Medulla oblongata (tissue), 1 donor: ENCODE measurements at regions not wholly inside any gene's neighbourhood (a gene's known extent, or its start where the extent isn't known, plus 50 kb on each side); places are given as distances from the start of the nearest gene placed in this dataset.

ENCODE experiments used
- DNase-seq: peaks from one replicate; pipeline ENCODE4 v3.0.0-alpha.2; 2015; ENCODE audit errors: extremely low spot score

DNA sequence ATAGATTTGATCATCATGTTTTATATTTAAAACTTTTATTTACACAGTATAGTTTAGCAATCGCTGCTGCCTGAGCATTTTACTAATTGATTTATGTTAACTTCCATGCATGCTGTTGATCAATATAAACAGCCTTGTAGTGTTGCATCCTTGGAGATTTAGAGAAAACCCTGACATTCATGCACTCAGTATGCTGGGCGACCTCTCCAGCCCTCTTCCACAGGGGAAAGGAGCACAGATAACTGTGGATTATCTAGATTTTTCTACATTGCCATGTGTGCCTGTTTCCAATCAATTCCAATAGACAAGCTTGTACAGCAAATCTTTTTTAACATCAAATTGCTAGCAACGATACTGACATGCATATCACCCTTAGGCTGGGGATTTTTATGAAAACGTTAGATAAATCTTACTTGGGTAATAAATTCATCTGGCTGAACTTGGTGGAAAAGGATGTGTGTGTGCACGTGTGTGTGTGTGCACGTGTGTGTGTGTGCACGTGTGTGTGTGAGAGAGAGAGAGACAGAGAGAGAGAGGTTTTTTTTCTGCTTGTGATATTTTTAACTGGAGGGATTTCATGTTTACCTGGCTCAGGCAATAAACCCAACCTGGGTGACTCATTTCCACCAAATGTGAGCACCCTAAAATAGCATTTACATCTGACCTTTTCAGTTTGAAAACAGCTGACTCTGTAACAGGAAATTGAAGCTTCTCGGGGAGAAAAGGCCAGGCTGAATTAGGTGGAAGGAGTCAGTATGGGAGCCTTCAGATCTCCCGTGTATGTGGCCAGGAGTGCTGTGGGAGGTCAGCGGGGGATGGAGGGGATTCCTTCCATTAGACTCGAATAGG, 339.8 kb downstream of the PRDM2 start:
- DNase-seq, result no peak

DNA sequence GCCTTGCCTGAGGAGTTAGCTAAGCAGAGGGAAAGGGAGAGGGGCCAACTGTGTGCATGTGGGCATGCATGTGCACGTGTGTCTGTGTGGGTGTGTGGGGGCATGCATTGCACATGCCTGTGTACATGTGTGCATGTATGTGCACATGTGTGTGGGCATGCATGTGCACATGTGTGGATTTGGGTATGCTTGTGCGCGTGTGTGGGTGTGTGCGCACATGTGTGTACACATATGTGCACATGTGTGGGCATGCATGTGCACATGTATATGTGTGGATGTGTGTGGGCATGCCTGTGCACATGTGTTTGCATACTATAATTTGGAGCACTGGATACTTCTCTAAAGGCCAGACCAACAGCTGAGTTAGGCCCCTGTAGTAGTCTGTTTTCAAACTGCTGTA, 350.0 kb downstream of the PRDM2 start:
- no peak for DNase-seq

DNA sequence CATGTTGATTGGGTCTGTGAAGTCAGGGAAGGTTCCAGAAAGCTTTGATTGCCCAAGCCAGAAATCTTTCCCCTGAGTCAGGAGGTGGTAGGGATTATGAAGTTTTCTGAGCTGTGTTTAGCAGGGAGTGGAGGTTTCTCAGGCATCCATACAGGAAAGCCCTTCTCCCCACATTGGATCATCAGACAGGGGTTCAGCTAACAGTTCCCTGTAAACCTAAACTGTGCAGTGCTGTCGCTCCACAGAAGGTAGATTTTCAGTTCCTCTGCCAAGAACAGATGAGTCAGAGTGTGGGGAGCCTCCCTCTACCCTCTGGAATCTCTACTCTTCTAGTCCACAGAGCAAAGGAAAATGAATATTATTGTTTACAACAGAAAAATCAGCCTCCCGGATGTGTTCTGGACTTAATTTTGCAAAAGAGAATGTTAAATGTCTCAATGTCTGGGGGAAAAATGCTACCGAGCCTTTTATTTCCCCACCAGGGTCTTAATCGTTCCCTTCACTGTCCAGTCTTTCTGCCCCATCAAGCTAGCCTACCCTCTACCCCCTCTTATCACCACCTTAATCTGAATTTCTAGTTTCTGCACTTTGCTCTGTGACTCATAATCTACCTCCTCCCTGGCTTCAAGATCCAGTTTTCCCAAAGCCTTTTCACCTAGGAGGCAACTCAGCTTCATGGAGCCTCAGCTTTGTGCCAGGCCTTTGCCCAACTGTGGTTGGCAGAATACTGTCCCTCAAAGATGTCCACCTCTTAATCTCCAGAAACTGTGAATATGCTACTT, 355.6 kb downstream of the PRDM2 start:
- DNase-seq, result no peak

DNA sequence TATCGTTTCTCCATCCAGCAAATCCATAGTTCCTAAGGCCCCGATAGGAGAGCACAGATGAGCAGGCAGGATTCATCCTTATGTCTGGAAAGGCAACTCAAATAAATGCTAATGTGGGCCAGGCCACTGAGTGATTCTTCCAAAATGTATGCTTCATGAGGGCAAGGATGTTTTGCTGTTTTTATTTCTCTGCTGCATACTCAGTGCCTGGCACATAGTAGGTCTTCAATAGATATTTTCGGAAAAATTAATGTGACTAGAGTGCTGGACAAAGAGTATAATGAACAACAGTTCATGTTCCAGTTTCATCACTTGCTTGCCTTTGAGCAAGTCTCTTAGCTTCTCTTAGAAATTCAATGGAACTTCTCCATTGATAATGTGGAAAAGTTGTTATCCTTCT, 357.7 kb downstream of the PRDM2 start:
- DNase-seq, result no peak

DNA sequence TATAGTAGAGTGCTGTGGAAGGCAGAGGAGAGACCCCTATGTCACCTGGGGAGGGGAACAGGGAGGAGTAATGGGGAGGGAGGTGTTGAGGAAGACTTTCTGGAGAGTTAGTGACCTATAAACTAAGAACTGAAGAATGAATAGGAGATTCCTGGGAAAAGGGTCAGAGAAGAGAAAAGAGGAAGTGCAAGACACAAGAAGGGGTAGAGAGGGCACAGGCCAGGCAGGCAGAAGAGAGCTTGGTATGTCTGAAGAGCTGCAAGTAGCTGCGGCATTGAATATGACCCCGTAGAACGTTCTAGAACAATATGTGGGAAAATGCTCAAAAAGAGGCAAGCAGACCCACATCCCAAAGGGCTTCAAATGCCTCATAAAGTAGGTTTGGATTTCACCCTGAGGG, 361.2 kb downstream of the PRDM2 start:
- DNase-seq, result no peak

DNA sequence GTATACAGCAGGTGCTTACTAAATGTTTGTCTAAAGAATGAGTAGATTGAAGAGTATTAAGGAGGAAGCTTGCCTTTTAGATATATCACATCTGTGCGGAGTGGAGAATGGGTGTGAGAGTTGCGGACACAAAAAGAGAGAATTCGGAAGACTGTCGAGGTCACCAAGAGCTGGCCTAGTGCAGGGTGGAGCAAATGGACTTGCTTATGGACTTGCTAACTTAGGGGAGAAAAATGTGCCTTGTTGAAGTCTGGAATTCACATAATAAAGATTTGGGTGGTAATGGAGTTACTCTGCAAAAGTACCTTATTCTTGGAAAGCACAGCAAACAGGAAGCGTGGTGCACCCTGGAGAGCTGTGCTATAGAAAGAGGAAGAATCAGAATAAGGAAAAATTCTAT, 361.7 kb downstream of the PRDM2 start:
- DNase-seq, result no peak

DNA sequence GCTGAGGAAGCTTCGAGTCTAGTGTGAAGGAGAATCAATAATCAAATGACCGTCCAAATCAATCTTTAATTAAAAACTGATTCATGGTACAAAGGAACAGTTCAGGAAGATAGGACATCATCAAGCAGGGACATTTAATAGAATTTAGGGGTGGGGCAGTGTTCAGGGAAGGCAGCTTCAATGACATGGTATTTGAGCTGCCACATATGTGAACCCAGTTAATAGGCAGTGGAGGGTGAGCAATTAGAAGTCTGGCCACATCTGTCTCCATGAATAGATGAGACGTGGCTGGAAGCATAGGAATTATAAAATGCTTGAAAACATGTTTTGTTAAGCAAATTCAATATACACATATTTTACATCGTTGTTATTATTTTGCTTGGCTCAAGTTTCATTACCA, 362.7 kb downstream of the PRDM2 start:
- no peak for DNase-seq

DNA sequence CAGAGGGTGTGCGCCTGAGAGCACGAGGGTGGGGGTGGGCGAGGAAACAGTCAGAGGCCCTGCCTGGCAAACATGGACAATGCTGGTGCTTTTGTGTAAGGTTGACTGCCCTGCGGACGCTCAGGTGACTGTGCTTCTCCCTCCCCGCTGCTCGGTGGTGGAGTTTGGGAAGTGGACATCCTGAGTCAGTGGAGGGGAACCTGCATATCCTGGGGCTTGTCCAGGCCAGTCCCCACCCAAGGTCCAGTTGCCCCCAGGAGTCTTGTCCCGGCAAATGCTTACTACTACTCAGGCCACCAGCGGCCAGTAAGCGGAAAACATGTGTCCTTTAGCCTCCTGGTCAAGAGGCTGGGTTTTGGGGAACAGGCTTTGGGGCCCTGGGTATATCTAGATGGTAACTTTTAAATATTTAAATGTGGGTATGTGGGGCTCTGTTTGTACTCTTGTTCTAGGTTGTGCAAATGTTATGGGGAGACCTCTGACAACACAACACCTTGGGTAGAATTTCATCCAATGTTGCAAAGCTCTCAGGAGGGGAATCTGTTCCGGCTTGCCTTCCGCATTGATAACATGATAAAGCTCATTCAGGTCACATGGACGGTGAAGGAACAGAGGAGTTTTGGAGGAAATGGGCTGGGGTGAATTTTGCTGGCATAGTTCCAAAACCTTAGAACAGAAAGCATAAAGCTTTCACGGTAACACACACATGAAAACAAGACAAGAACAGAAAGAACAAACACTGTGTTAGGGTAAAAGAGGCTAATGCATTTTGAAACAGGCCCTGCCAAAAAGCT, 364.9 kb downstream of the PRDM2 start:
- DNase-seq, result no peak

DNA sequence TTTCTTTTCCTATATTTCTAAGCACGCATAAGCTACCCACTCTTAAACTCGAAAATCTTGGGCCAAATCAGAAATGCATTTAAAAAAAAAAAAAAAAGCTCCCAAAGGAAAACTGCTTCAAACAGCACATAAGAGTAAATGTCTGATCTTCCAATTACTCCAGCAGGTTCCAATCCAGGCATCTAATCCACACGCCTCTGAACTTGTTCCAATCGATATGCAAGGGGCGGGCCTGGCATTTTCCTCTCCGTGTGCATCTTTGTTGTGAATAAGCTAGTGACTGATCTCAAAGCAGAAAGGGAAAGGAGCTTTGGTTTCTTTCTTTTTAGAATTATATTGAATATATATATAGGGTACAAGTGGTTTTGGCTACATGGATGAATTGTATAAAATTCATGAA, 365.5 kb downstream of the PRDM2 start:
- no peak for DNase-seq

DNA sequence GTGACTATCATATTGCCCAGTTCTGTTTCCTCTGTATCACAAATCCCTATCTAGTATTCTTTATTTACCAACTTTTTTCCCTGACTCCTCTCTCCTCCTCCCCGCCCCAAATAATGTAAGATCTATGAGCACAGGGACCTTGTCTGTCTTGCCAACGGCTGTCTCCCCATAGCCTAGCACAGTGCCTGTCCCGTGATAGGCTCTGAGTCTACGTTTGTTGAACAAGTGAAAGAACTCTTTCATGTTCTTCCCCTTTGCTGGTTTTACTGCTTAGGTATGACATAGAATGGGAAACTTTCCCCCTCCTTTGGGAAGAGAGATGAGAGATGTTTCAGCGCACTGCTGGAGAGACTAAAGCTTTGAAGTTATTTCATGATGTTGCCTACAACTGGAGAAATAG, 367.0 kb downstream of the PRDM2 start:
- no peak for DNase-seq

DNA sequence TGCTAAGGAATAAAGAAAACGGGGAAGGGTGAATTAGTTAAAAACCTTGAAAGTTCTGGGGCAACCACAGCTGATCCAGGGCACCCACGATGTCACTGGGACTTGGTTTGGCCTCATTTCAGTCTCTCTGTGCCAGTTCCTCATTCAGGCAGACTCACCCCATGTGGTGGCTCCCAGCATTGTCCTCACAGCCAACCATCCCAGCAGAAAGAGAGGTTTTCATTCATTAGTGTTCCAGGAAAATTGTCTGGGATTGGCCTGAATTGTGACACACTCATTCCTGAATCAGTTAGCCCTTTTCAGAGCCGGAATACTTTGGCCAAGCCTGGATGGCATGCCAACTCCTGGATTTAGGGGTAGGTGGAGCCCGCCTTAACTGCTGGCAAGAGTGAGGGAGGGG, 367.7 kb downstream of the PRDM2 start:
- DNase-seq, result peak; percentile 65

DNA sequence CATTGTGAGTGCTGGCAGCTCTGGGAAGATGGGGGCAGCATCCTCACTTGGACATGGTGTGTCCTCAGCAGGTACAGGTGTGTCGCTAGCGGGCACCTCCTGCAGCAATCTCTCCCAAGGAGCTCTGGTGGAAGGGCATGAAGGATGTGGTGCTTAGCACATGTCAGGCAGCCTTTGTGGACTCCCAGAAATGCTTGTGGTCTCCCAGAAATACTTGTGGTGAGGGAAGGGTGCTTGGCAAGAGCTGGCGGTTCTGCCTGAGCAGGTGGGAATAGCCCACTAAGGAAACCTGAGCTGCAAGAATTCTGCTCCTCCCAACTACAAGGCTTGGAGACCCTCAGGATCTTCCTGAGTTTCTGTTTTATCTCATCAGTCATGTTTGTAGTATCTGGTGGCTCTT, 371.6 kb downstream of the PRDM2 start:
- no peak for DNase-seq

DNA sequence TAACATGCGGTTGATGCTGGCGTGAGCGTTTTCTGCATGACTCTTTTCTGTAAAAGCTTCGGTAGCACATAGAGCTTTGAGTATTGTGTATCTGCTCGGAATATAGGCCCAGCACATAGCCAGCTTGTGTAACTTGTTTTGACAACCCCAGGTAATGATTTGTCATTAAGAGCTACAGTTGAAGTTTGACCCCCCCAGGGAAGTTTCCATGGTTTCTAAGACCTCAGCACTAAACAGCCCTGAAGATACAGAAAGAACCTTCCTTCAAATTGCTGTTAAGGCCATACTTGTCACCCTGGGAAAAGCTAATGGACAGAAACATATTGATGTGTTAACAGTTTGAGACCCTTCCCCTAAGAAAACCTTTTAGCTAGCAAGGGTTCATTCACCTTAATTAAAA, 380.7 kb downstream of the PRDM2 start:
- no peak for DNase-seq

DNA sequence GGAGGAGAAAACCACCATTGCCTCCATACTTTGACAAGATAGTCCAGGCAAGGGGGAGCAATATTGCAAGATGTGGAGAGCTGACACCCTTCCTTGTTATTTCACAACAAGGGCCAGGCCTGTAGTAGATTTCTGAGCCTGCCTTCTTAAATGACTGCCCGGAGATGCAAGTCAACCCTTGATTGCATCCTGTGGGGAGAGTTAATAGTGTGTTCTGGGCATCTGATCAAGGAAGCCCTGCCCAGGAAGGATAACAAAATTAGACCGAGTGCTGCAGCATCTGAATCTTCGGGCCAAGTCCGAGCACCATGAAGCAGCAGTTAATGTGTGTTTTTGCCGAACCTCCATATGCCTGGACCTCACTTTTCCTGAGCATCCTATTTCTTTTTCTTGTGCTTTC, 382.3 kb downstream of the PRDM2 start:
- no peak for DNase-seq

DNA sequence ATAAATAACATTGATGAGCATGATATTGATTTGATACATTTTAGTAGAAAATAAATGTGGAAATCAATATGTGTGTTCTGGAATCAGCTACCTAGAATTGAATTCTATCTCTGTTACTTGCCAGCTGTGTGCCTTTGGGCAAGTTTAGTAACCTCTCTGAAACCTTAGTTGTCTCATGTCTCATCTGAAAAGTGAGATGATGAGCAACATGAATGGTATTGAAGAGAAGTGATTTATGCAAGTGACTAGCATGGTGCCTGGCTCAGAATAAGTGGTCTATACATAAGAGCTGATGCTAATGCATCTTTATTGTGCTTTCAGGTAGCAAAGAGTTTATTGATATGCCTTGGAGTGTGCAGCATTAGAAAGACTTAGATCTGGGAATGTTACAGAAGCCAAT, 383.3 kb downstream of the PRDM2 start:
- no peak for DNase-seq

DNA sequence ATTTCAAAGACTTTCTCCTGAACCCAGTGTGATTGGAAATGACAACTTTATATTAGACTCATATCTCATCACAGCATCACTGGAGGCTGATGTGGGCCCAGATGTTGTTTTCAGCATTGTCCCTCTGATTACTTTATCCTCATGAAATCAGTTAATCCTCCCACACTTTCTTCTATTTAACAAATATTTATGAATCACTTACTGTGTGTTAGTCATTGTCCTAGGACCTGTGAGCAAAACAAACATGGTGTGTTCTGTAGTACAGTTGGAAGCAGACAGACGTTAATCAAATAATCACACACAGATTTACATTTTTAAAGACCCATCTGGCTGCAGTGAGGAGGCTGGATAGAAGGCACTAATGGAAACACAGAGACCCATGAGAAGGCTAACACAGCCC, 383.7 kb downstream of the PRDM2 start:
- DNase-seq, result no peak

DNA sequence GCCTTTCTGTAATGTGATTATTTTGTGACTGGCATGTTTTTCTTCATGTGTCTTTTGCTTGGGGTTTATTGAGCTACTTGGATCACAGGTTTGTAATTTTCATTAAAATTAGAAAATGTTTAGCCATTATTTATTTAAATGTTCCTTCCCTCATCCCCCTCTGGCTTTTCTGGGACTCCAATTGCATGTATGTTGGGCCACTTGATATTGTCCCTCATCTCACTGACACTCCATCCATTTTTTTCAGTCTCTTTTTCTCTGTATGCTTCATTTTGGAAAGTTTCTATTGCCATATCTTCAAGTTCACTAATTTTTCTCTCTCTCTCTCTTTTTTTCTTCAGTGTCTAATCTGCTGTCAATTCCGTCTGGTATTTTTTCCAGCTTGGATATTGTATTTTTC, 390.1 kb downstream of the PRDM2 start:
- no peak for DNase-seq

DNA sequence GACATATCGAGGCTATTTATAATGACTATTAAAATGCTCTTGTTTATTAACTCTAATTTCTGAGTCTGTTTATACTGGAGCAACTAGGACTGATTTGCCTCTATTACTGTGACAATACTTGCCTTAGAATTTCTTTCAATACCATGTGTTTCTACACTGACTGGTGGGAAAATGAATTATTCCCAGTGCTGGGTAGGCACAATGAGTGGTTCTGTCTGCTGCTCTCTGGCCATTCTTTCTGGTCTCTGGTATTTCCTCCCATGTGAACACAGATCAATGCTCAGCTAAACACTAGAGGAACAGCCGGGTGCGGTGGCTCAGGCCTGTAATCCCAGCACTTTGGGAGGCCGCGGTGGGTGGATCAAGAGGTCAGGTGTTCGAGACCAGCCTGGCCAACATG, 390.5 kb downstream of the PRDM2 start:
- no peak for DNase-seq

DNA sequence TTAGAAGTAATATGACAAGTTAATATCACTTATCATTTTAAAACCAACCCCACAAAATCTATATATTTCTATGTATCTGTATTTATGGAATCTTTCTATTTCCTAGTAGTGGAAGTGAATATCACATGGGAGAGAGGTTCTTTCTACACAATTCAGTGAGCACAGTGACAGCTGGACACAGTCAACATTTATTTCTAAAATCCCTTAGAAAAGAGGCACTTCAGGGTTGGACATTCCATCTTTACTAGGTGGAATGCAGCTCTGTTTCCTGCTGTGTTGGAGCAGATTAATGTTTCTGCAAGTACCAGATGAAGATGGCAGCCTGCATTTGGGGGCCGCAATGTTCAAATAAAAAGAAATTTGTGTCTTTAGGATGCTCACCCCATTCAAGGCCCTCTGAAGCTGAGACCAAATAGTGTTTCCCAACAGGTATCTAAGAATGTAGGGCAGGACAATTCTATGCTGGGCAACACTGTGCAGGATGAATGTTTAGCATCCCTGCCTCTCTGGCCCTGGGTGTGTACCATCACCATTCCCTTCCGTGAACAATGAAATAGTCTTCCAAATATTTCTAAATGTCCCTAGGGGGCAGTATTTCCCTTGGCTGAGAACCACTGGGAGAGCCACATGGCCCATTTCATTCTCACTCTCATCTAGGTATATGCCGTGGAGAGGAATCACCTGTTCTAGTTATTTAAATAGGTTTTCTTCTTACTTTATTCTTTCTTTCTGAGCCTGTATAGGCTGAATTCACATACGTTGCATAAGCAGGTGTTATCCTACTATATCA, 394.8 kb downstream of the PRDM2 start:
- peak; percentile 23 for DNase-seq

DNA sequence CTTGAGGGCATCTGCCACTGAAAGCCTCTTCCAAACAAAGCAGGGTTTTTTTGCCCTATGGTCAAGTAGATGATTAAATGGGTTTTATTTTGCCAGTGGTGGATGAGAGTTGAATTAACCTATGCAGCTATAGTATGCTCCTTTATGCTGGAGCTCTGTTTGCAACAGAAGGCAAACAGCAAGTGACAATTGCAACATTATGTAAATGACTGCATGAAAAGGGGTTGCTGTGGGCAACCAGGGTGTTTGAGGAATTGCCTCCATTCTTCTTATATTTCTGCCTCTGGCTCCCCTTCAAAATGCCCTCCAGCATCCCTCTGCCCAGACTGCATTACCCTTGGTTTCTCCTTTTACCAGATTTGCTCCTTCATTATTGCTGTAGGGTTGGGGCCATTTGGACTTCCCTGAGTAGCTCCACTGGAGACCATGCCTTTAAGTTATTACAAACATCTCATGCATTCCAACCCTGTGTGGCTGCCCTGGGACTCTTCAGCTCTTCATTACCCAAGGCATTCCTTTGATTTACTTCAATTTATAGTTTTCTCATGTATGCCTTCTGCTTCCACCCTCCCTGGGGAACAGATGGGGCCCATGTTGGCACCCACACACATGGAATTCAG, 398.4 kb downstream of the PRDM2 start:
- DNase-seq, result no peak

DNA sequence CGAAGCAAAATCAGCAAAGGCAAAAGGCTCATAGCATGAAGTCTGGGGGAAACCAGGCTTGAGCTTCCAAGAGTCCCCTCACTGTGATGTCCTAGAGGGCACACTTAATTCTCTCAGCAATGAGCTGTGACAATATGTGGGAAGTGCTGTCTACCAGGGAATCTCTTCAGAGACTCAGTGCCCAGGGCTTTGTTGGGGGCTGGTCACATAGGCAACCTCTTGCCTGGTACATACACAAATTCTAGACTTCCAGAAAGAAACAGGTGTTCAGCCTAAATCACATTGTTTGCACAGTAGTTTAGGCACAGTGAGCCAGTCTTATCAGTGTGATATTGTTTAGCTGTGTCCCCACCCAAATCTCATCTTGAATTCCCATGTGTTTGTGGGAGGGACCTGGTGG, 400.5 kb downstream of the PRDM2 start:
- no peak for DNase-seq
